Gastrocnemius medialis (tissue), 4 donors: ENCODE measurements at regions not wholly inside any gene's neighbourhood (a gene's known extent, or its start where the extent isn't known, plus 50 kb on each side); places are given as distances from the start of the nearest gene placed in this dataset.
A peak's percentile ranks its signal among the peaks of the same experiment; 100 is the strongest.

Experiments
- ATAC-seq, 2 donors: fragments of 150-250 bp; one replicate each; pipeline ENCODE4 v1.9.1; 2016
- DNase-seq, 2 donors: peaks; one replicate each; pipeline ENCODE4 v3.0.0-alpha.2; 2019
- H3K27ac ChIP-seq, 4 donors: fragments of 200-600 bp; sonication (generic); 1 replicate in 1 of 4; 2 replicates in 3 of 4; pipeline ENCODE4 v1.5.1; 2016 to 2018; ENCODE audit warnings: mild to moderate bottlenecking in 2 of 4, moderate library complexity in 1 of 4
- H3K27me3 ChIP-seq, 3 donors: fragments of 200-600 bp; sonication (generic) in 2 of 3; 1 replicate in 1 of 3; 2 replicates in 2 of 3; pipeline versions ENCODE4 v1.5.1 to v1.6.0; 2016 to 2019; ENCODE audit warnings: mild to moderate bottlenecking in 1 of 3, moderate library complexity in 1 of 3
- H3K36me3 ChIP-seq, 2 donors: fragments of 200-600 bp; sonication (generic) in 1 of 2; one replicate each; pipeline ENCODE4 v1.5.1; 2017 to 2018
- H3K4me1 ChIP-seq, 2 donors: fragments of 200-600 bp; sonication (generic) in 1 of 2; one replicate each; pipeline ENCODE4 v1.5.1; 2016 to 2017; ENCODE audit warnings: mild to moderate bottlenecking in 2 of 2
- H3K4me3 ChIP-seq, 4 donors: fragments of 200-600 bp; sonication (generic) in 3 of 4; 1 replicate in 1 of 4; 2 replicates in 3 of 4; pipeline ENCODE4 v1.5.1; 2016 to 2019; ENCODE audit warnings: mild to moderate bottlenecking in 2 of 4
- H3K9me3 ChIP-seq, 3 donors: fragments of 200-600 bp; sonication (generic) in 2 of 3; 1 replicate in 1 of 3; 2 replicates in 2 of 3; pipeline ENCODE4 v1.5.1; 2016 to 2019
- POLR2A ChIP-seq, 2 donors: fragments of 450-650 bp; IDR thresholded peaks; one replicate each; pipeline ENCODE4 v1.6.1; 2017; ENCODE audit warnings: antibody characterized with exemption in 2 of 2, mild to moderate bottlenecking in 2 of 2, moderate library complexity in 2 of 2
- in situ Hi-C, 4 donors: fragments of 200-750 bp; cut with MboI; loops; one replicate each; pipeline versions ENCODE4 v1.15.0 to v1.8.0; 2017; ENCODE audit warnings: low sequenced_read_pairs in 4 of 4
- intact Hi-C: fragments of 100-400 bp; cut with DNase I; formaldehyde crosslinking; loops from one replicate; pipeline ENCODE4 v1.15.1; 2023; ENCODE audit warnings: low total_unique reads
- TF ChIP-seq, protein P1 (sequence below), 5 experiments: fragments of 450-650 bp in 3 of 5; fragments of 200-600 bp in 2 of 5; sonication (generic) in 2 of 5; IDR thresholded peaks in 4 of 5; conservative IDR thresholded peaks in 1 of 5; 1 replicate in 4 of 5; 2 replicates in 1 of 5; pipeline ENCODE4 v1.5.1; 2016 to 2019; ENCODE audit warnings: antibody characterized with exemption in 5 of 5, mild to moderate bottlenecking in 3 of 5, moderate library complexity in 3 of 5

DNA sequence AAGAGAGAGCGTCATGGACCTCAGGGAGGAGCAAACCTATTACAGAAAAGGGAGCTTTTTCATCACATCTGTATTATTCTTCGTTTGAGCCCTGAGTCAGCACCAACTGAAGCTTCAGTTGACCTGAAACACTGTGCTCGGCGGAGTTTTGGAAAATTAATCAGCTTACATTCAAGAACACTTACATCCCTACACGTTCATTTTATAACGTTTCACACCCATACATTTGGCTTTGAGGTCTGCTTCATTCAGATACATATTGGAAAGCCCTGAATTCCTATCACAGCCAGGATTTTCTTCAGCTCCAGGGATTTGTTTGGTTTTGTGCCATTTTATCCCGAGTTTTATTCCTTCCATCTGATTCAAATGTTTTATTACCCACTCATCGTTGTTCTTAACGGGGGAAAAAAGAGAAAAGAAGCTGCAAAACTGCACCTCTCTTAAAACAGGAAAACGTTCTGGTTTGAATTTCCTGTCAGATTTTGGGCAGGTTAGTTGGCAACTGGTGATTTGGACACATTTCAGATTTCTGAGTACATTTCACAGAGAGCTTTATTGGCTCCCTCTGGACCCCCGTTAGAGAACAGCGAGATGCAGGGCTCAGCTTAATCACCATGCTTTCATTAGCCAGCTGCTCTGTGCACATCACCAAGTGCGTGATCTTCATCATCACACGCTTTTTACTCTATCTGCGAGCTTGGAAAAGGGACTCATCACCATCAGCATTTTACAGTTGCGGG is 88.8 kb downstream of the CDC42EP3 start:
- no peaks in the 10 kb centered on the region for H3K9me3 ChIP-seq
- no peak overlapping the region for H3K4me3 ChIP-seq
- peak overlapping the region in 2 of 4 donors; percentile 0 to 5 for H3K27ac ChIP-seq
- DNase-seq (no peak), ATAC-seq (no peak)
- intact Hi-C loops (no loop called here), in situ Hi-C loops (no loop called here)
- no peaks in the 10 kb centered on the region for H3K27me3 ChIP-seq
- TF ChIP-seq, protein P1, sequence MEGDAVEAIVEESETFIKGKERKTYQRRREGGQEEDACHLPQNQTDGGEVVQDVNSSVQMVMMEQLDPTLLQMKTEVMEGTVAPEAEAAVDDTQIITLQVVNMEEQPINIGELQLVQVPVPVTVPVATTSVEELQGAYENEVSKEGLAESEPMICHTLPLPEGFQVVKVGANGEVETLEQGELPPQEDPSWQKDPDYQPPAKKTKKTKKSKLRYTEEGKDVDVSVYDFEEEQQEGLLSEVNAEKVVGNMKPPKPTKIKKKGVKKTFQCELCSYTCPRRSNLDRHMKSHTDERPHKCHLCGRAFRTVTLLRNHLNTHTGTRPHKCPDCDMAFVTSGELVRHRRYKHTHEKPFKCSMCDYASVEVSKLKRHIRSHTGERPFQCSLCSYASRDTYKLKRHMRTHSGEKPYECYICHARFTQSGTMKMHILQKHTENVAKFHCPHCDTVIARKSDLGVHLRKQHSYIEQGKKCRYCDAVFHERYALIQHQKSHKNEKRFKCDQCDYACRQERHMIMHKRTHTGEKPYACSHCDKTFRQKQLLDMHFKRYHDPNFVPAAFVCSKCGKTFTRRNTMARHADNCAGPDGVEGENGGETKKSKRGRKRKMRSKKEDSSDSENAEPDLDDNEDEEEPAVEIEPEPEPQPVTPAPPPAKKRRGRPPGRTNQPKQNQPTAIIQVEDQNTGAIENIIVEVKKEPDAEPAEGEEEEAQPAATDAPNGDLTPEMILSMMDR (IDR thresholded peaks at IDR 0.05 in 4 of 5, conservative IDR thresholded peaks at IDR 0.05 in 1 of 5), result no peak
- no peak for TF ChIP-seq POLR2A (IDR thresholded peaks at IDR 0.05)
- H3K4me1 ChIP-seq, result peaks cover 32 to 36% of the 10 kb centered on the region in 2 donors
- H3K36me3 ChIP-seq, result no peaks in the 10 kb centered on the region

DNA sequence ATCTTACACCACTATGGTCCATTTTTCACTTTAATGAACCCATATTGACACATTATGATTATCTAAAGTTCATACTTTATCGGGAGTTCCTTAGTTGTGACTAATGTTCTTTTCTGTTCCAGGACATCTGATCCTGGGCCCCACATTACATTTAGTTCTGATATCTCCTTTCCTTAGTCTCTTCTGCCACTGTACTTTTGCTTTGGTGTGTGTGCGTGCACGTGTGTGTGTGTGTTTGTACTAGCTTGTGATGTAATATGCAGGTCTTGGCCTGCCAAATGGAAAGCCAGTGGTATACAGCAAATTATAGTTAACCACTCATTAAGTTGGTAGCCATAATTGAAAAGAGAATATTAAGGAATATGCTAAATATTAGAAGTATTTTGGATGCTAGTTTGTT is 88.0 kb downstream of the CDC42EP3 start:
- no peaks in the 10 kb centered on the region for H3K36me3 ChIP-seq
- in situ Hi-C loops, result no loop called here
- peaks cover 38 to 41% of the 10 kb centered on the region in 2 donors for H3K4me1 ChIP-seq
- intact Hi-C loops, result no loop called here
- no peak overlapping the region for H3K4me3 ChIP-seq
- H3K27ac ChIP-seq, result peak overlapping the region in 3 of 4 donors; percentile 0 to 13 (median 5)
- no peaks in the 10 kb centered on the region for H3K9me3 ChIP-seq
- TF ChIP-seq, protein P1 (IDR thresholded peaks at IDR 0.05 in 4 of 5, conservative IDR thresholded peaks at IDR 0.05 in 1 of 5), result no peak
- TF ChIP-seq POLR2A (IDR thresholded peaks at IDR 0.05), result no peak
- H3K27me3 ChIP-seq, result no peaks in the 10 kb centered on the region
- DNase-seq (no peak), ATAC-seq (no peak)

DNA sequence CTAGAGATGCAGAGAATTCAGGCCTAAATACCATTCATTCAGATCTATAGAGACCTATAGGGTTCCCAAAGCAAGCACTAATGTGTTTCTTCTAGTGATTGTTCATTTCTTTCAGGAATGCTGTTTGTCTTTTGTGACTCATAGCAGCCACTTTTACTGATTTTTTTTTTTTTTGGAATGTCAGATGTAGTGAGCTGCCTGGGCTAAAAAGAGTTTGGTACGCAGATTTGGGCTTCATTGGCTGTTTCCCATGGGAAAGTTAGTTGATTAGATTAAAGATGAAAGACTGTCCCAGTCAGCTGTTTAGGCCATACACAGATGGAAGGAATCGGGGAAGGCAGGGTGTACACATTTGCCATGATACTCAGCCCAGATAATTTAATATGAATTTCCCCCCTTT is 87.6 kb downstream of the CDC42EP3 start:
- Histone ChIP-seq H3K36me3 (no peaks in the 10 kb centered on the region), H3K27ac (peak overlapping the region in 1 of 4 donors; percentile 13), H3K27me3 (no peaks in the 10 kb centered on the region), H3K4me3 (no peak overlapping the region), H3K4me1 (peaks cover 42 to 45% of the 10 kb centered on the region in 2 donors), H3K9me3 (no peaks in the 10 kb centered on the region)
- in situ Hi-C loops, result no loop called here
- DNase-seq, result no peak
- no peak for ATAC-seq
- TF ChIP-seq, protein P1 (IDR thresholded peaks at IDR 0.05 in 4 of 5, conservative IDR thresholded peaks at IDR 0.05 in 1 of 5), result no peak
- no peak for TF ChIP-seq POLR2A (IDR thresholded peaks at IDR 0.05)
- intact Hi-C loops, result no loop called here

DNA sequence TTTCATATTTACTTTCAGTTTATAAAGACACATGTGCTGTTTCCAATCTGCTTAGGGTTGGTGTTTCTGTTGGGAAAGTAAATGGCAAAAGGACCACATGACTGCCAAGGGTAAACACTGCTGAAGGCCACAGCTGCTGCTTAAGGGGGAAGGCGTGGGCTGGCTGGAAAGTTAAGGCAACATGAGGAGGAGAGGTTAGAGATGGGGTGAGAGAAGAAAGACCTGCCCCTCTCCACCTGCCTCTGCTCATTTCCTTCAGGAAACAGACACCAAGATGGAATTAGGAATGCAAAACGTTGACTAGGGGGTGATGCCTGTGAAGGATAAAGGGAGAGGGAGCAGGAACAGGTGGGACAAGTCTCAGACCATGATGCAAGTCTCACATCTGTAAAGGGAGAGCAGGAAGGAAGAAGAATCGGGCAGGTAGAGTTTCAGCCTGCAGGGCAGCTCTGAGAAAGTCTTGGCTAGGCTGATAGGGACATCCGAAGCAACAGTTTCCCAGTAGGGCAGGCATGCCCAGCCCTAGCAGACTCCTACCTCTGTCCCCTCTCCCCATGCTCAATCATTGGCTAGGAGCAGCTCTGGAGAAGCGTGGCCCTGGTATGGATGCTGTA is 86.0 kb downstream of the CDC42EP3 start:
- intact Hi-C loops, result loop anchor here (5.0 kb wide), 2 partner anchors 67 to 242 kb away; no protein-coding TSS in a partner anchor
- DNase-seq (no peak), ATAC-seq (no peak)
- Histone ChIP-seq H3K4me1 (peaks cover 57 to 58% of the 10 kb centered on the region in 2 donors), H3K27ac (peak overlapping the region; percentile 76 to 87 (median 85)), H3K4me3 (no peak overlapping the region), H3K27me3 (no peaks in the 10 kb centered on the region), H3K36me3 (no peaks in the 10 kb centered on the region), H3K9me3 (no peaks in the 10 kb centered on the region)
- TF ChIP-seq POLR2A (IDR thresholded peaks at IDR 0.05), result no peak
- TF ChIP-seq, protein P1 (IDR thresholded peaks at IDR 0.05 in 4 of 5, conservative IDR thresholded peaks at IDR 0.05 in 1 of 5), result no peak
- in situ Hi-C loops, result no loop called here
